ENCODE measurements at regions not wholly inside any gene's neighbourhood (a gene's known extent, or its start where the extent isn't known, plus 50 kb on each side); places are given as distances from the start of the nearest gene placed in this dataset.

- H3K4me1 ChIP-seq (ENCODE audit: insufficient read depth, low read length): no peaks in the 10 kb centered on the region
- TF ChIP-seq CTCF (conservative IDR thresholded peaks at IDR 0.05; ENCODE audit: low read depth, low read length) (no peak), EZH2phosphoT487 (IDR thresholded peaks at IDR 0.05; ENCODE audit: borderline replicate concordance, low read length) (no peak), EZH2 (IDR thresholded peaks at IDR 0.05; ENCODE audit: low read length, unreplicated experiment) (no peak)
- intact Hi-C loops (cut with micrococcal nuclease): no loop called here
- ChIA-PET CTCF (no interaction called here), POLR2A (ENCODE audit: unreplicated experiment) (no interaction called here)
- H3F3A ChIP-seq (ENCODE audit: low read length, unreplicated experiment): no peaks in the 10 kb centered on the region
- H3K9ac ChIP-seq (ENCODE audit: low read length): no peak overlapping the region
- no peak overlapping the region for H3K4me2 ChIP-seq (ENCODE audit: low read length)
- H3K9me2 ChIP-seq (replicated peaks; ENCODE audit: low read length): no peaks in the 10 kb centered on the region
- no peaks in the 10 kb centered on the region for H3K9me3 ChIP-seq (ENCODE audit: low read length)
- no TSS peak for BruUV-seq (replicated peaks)
- H3K36me3 ChIP-seq (ENCODE audit: low read depth, low read length): no peaks in the 10 kb centered on the region
- H4K20me1 ChIP-seq (ENCODE audit: low read length): no peaks in the 10 kb centered on the region
- DNase-seq (peak; percentile 25), ATAC-seq (no peak)
- no peak overlapping the region for H2AFZ ChIP-seq (ENCODE audit: low read length)
- H3K27ac ChIP-seq (ENCODE audit: low read length): no peak overlapping the region
- no peaks in the 10 kb centered on the region for H3K79me2 ChIP-seq (ENCODE audit: low read length)
- H3K27me3 ChIP-seq (ENCODE audit: low read length): no peaks in the 10 kb centered on the region
- H3K4me3 ChIP-seq (ENCODE audit: low read length): no peak overlapping the region
Observed at GRCh38 chr18:52150050-52150449, 189.9 kb upstream of the DCC start.

GRCh38 chr18:52152036-52152435 is 188.0 kb upstream of the DCC start:
- ATAC-seq (no peak), DNase-seq (no peak)
- H2AFZ ChIP-seq (ENCODE audit: low read length): no peak overlapping the region
- intact Hi-C loops (cut with micrococcal nuclease): no loop called here
- H3K4me2 ChIP-seq (ENCODE audit: low read length): no peak overlapping the region
- BruUV-seq (replicated peaks): no TSS peak
- H3K27ac ChIP-seq (ENCODE audit: low read length): no peak overlapping the region
- no peaks in the 10 kb centered on the region for H3K79me2 ChIP-seq (ENCODE audit: low read length)
- ChIA-PET POLR2A (ENCODE audit: unreplicated experiment) (no interaction called here), CTCF (no interaction called here)
- H3K9me2 ChIP-seq (replicated peaks; ENCODE audit: low read length): no peaks in the 10 kb centered on the region
- no peaks in the 10 kb centered on the region for H4K20me1 ChIP-seq (ENCODE audit: low read length)
- no peaks in the 10 kb centered on the region for H3K36me3 ChIP-seq (ENCODE audit: low read depth, low read length)
- H3K9ac ChIP-seq (ENCODE audit: low read length): no peak overlapping the region
- no peaks in the 10 kb centered on the region for H3K9me3 ChIP-seq (ENCODE audit: low read length)
- H3K27me3 ChIP-seq (ENCODE audit: low read length): no peaks in the 10 kb centered on the region
- no peaks in the 10 kb centered on the region for H3K4me1 ChIP-seq (ENCODE audit: insufficient read depth, low read length)
- H3K4me3 ChIP-seq (ENCODE audit: low read length): no peak overlapping the region
- TF ChIP-seq EZH2phosphoT487 (IDR thresholded peaks at IDR 0.05; ENCODE audit: borderline replicate concordance, low read length) (no peak), EZH2 (IDR thresholded peaks at IDR 0.05; ENCODE audit: low read length, unreplicated experiment) (no peak), CTCF (conservative IDR thresholded peaks at IDR 0.05; ENCODE audit: low read depth, low read length) (no peak)
- no peaks in the 10 kb centered on the region for H3F3A ChIP-seq (ENCODE audit: low read length, unreplicated experiment)

GRCh38 chr18:52156166-52156565 is 183.8 kb upstream of the DCC start:
- Histone ChIP-seq H3K4me2 (ENCODE audit: low read length) (peak overlapping the region; percentile 5; the same call in 1 of the 2 replicates), H3K9me3 (ENCODE audit: low read length) (no peaks in the 10 kb centered on the region), H3K4me3 (ENCODE audit: low read length) (no peak overlapping the region), H3K79me2 (ENCODE audit: low read length) (no peaks in the 10 kb centered on the region), H3K27me3 (ENCODE audit: low read length) (no peaks in the 10 kb centered on the region), H3F3A (ENCODE audit: low read length, unreplicated experiment) (no peaks in the 10 kb centered on the region), H3K9ac (ENCODE audit: low read length) (no peak overlapping the region), H3K27ac (ENCODE audit: low read length) (no peak overlapping the region), H3K4me1 (ENCODE audit: insufficient read depth, low read length) (peaks cover 8% of the 10 kb centered on the region; the same call in 1 of the 2 replicates), H3K36me3 (ENCODE audit: low read depth, low read length) (no peaks in the 10 kb centered on the region), H4K20me1 (ENCODE audit: low read length) (no peaks in the 10 kb centered on the region), H2AFZ (ENCODE audit: low read length) (no peak overlapping the region), H3K9me2 (replicated peaks; ENCODE audit: low read length) (no peaks in the 10 kb centered on the region)
- TF ChIP-seq CTCF (conservative IDR thresholded peaks at IDR 0.05; ENCODE audit: low read depth, low read length) (no peak), EZH2 (IDR thresholded peaks at IDR 0.05; ENCODE audit: low read length, unreplicated experiment) (no peak), EZH2phosphoT487 (IDR thresholded peaks at IDR 0.05; ENCODE audit: borderline replicate concordance, low read length) (no peak)
- ChIA-PET CTCF (no interaction called here), POLR2A (ENCODE audit: unreplicated experiment) (no interaction called here)
- no TSS peak for BruUV-seq (replicated peaks)
- peak; percentile 26 for DNase-seq
- ATAC-seq: no peak
- intact Hi-C loops (cut with micrococcal nuclease): no loop called here
